ENCODE measurements at regions not wholly inside any gene's neighbourhood (a gene's known extent, or its start where the extent isn't known, plus 50 kb on each side); places are given as distances from the start of the nearest gene placed in this dataset.
"Not testable (repeated sequence)": the region's sequence is repeated elsewhere in the genome, so short reads cannot be mapped to it uniquely, and the experiment has no call there.

DNA sequence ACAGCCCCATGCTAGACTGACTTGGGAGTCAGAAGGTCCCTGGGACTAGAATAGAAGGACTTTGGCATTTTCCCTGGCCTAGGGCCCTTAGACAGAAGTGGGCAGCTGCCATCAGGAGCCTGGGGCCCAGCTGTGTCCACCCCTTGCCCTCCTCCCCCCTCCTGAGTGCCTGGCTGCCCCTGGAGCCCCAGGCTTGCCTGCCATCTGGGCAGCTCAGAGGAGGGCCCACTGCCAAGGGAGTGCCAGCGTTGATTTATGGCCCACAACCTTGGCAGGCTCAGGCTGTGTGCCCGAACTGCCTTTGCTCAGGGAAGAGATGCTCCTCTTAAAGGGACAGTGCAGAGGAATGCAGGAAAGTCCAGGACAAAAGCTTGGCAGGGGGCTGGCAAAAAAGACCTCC lies 439.1 kb downstream of the SPATA31A7 start:
- not testable (repeated sequence) for H3K9me3 ChIP-seq (ENCODE audit: insufficient read depth, low read depth, low read length); H3K36me3 ChIP-seq (ENCODE audit: insufficient read depth, low read length); H3K9ac ChIP-seq (ENCODE audit: low read depth, low read length); H3K4me3 ChIP-seq (ENCODE audit: low read length); H3K27me3 ChIP-seq (ENCODE audit: insufficient read depth, low read length); H3K27ac ChIP-seq (ENCODE audit: low read depth, low read length); H3K4me1 ChIP-seq (ENCODE audit: insufficient read depth, low read length)
- no CpG with 5 or more reads among the region's 2 CpGs for WGBS

DNA sequence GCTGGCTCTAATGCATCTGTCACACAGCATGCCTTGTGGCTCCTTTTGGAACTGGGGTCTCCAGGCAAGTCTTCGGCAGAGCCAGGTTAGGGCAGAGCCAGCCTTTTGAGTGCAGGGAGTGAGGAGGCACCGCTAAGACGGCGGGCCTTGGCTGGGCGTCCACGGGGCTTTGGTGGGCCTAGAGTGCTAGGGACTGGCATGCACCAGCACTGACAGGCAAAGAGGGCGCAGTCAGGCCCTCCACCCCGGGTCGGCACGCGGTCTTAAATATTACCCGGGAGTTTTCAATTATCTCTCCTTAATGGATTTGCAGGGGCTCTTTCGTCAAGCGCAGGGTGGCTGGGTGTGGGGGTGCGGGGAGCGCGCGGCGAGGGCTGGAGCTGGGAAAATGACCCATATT lies 444.4 kb downstream of the SPATA31A7 start:
- no peaks in the 10 kb centered on the region for H3K9me3 ChIP-seq (ENCODE audit: insufficient read depth, low read depth, low read length)
- no peak overlapping the region for H3K9ac ChIP-seq (ENCODE audit: low read depth, low read length)
- H3K36me3 ChIP-seq (ENCODE audit: insufficient read depth, low read length): no peaks in the 10 kb centered on the region
- no CpG with 5 or more reads among the region's 19 CpGs for WGBS
- H3K27me3 ChIP-seq (ENCODE audit: insufficient read depth, low read length): no peaks in the 10 kb centered on the region
- no peak overlapping the region for H3K27ac ChIP-seq (ENCODE audit: low read depth, low read length)
- no peaks in the 10 kb centered on the region for H3K4me1 ChIP-seq (ENCODE audit: insufficient read depth, low read length)
- H3K4me3 ChIP-seq (ENCODE audit: low read length): no peak overlapping the region

GRCh38 chr9:61664232-61664631 lies 474.4 kb downstream of the SPATA31A7 start:
- H3K27ac ChIP-seq (ENCODE audit: low read depth, low read length); H3K4me3 ChIP-seq (ENCODE audit: low read length); H3K4me1 ChIP-seq (ENCODE audit: insufficient read depth, low read length); H3K36me3 ChIP-seq (ENCODE audit: insufficient read depth, low read length); H3K9ac ChIP-seq (ENCODE audit: low read depth, low read length); H3K27me3 ChIP-seq (ENCODE audit: insufficient read depth, low read length): not testable (repeated sequence)
- H3K9me3 ChIP-seq (ENCODE audit: insufficient read depth, low read depth, low read length): peaks cover 31% of the 10 kb centered on the region; the same call in 1 of the 2 replicates
- WGBS: 82% methylated on average over 5 of the region's 6 CpGs

GRCh38 chr9:61665330-61665751 lies 475.5 kb downstream of the SPATA31A7 start:
- 89% methylated on average over 22 of the region's 22 CpGs for WGBS
- H3K27me3 ChIP-seq (ENCODE audit: insufficient read depth, low read length): no peaks in the 10 kb centered on the region
- peaks cover 40% of the 10 kb centered on the region for H3K9me3 ChIP-seq (ENCODE audit: insufficient read depth, low read depth, low read length)
- H3K4me1 ChIP-seq (ENCODE audit: insufficient read depth, low read length): no peaks in the 10 kb centered on the region
- no peaks in the 10 kb centered on the region for H3K36me3 ChIP-seq (ENCODE audit: insufficient read depth, low read length)
- no peak overlapping the region for H3K4me3 ChIP-seq (ENCODE audit: low read length)
- no peak overlapping the region for H3K9ac ChIP-seq (ENCODE audit: low read depth, low read length)
- H3K27ac ChIP-seq (ENCODE audit: low read depth, low read length): no peak overlapping the region

DNA sequence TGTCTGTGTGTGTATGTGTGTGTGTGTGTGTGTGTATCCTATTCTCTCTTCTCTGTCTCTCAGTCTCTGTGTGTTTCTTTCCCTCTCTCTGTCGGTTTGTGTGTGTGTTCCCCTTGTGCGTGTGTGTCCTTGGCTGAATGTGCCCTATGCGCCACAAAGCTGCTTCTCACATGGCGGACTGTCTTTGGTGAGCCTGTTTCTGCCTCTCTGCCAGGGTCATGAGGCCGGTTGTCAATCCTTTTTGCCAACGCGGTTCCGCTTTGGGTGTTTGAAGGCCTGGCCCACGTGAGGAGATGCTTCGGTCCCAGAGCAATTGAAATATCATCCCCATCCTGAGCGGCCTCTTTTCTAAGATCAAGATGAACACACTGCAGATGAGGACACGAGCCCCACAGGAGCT lies 476.0 kb downstream of the SPATA31A7 start:
- Histone ChIP-seq H3K4me3 (ENCODE audit: low read length) (no peak overlapping the region), H3K27ac (ENCODE audit: low read depth, low read length) (no peak overlapping the region), H3K9ac (ENCODE audit: low read depth, low read length) (no peak overlapping the region), H3K4me1 (ENCODE audit: insufficient read depth, low read length) (no peaks in the 10 kb centered on the region), H3K27me3 (ENCODE audit: insufficient read depth, low read length) (no peaks in the 10 kb centered on the region), H3K36me3 (ENCODE audit: insufficient read depth, low read length) (no peaks in the 10 kb centered on the region), H3K9me3 (ENCODE audit: insufficient read depth, low read depth, low read length) (peaks cover 44% of the 10 kb centered on the region)
- 87% methylated on average over 12 of the region's 12 CpGs for WGBS

- Histone ChIP-seq H3K9ac (ENCODE audit: low read depth, low read length) (no peak overlapping the region), H3K9me3 (ENCODE audit: insufficient read depth, low read depth, low read length) (peaks cover 47% of the 10 kb centered on the region), H3K36me3 (ENCODE audit: insufficient read depth, low read length) (no peaks in the 10 kb centered on the region), H3K4me1 (ENCODE audit: insufficient read depth, low read length) (no peaks in the 10 kb centered on the region), H3K4me3 (ENCODE audit: low read length) (no peak overlapping the region), H3K27me3 (ENCODE audit: insufficient read depth, low read length) (no peaks in the 10 kb centered on the region), H3K27ac (ENCODE audit: low read depth, low read length) (no peak overlapping the region)
- WGBS: 85% methylated on average over 15 of the region's 15 CpGs
These were observed 476.5 kb downstream of the SPATA31A7 start for GRCh38 chr9:61666310-61666709.

GRCh38 chr9:61666849-61667371 lies 477.1 kb downstream of the SPATA31A7 start:
- Histone ChIP-seq H3K4me3 (ENCODE audit: low read length) (no peak overlapping the region), H3K27ac (ENCODE audit: low read depth, low read length) (no peak overlapping the region), H3K9ac (ENCODE audit: low read depth, low read length) (no peak overlapping the region), H3K36me3 (ENCODE audit: insufficient read depth, low read length) (no peaks in the 10 kb centered on the region), H3K4me1 (ENCODE audit: insufficient read depth, low read length) (no peaks in the 10 kb centered on the region), H3K27me3 (ENCODE audit: insufficient read depth, low read length) (no peaks in the 10 kb centered on the region), H3K9me3 (ENCODE audit: insufficient read depth, low read depth, low read length) (peaks cover 51% of the 10 kb centered on the region)
- WGBS: 87% methylated on average over 26 of the region's 26 CpGs

- Histone ChIP-seq H3K27me3 (ENCODE audit: insufficient read depth, low read length) (no peaks in the 10 kb centered on the region), H3K9me3 (ENCODE audit: insufficient read depth, low read depth, low read length) (peaks cover 53% of the 10 kb centered on the region), H3K4me1 (ENCODE audit: insufficient read depth, low read length) (no peaks in the 10 kb centered on the region), H3K4me3 (ENCODE audit: low read length) (no peak overlapping the region), H3K27ac (ENCODE audit: low read depth, low read length) (no peak overlapping the region), H3K9ac (ENCODE audit: low read depth, low read length) (no peak overlapping the region), H3K36me3 (ENCODE audit: insufficient read depth, low read length) (no peaks in the 10 kb centered on the region)
- 95% methylated on average over 37 of the region's 37 CpGs for WGBS
These were observed 477.8 kb downstream of the SPATA31A7 start for GRCh38 chr9:61667559-61668121.

GRCh38 chr9:61668201-61668600 lies 478.4 kb downstream of the SPATA31A7 start:
- 85% methylated on average over 18 of the region's 18 CpGs for WGBS
- peaks cover 59% of the 10 kb centered on the region for H3K9me3 ChIP-seq (ENCODE audit: insufficient read depth, low read depth, low read length)
- H3K4me3 ChIP-seq (ENCODE audit: low read length): not testable (repeated sequence)

DNA sequence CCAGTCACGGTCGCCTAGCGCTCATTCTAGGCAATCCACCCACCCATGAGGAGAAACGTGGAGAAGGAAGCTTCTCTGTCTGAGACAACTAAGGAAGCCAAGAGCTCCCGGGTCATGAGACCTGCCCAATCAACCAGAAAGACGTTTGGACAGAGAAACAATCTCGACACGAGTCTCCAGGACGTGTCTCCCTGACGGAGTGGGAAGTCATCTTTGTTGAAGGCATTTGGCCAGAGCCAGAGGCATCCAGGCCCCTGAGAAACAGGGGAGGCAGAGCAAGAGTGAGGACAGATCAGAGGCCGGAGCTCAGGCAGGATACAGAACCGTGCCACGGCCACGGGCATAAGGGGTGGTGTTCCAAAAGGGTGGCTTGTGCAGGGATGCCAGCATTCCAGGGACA lies 479.0 kb downstream of the SPATA31A7 start:
- Histone ChIP-seq H3K4me3 (ENCODE audit: low read length) (no peak overlapping the region), H3K27me3 (ENCODE audit: insufficient read depth, low read length) (no peaks in the 10 kb centered on the region), H3K27ac (ENCODE audit: low read depth, low read length) (no peak overlapping the region), H3K9me3 (ENCODE audit: insufficient read depth, low read depth, low read length) (peaks cover 65% of the 10 kb centered on the region), H3K9ac (ENCODE audit: low read depth, low read length) (no peak overlapping the region), H3K4me1 (ENCODE audit: insufficient read depth, low read length) (no peaks in the 10 kb centered on the region), H3K36me3 (ENCODE audit: insufficient read depth, low read length) (no peaks in the 10 kb centered on the region)
- 87% methylated on average over 14 of the region's 14 CpGs for WGBS

More at GRCh38 chr9:61668201-61668600, 478.4 kb downstream of the SPATA31A7 start:
- H3K9ac ChIP-seq (ENCODE audit: low read depth, low read length); H3K36me3 ChIP-seq (ENCODE audit: insufficient read depth, low read length); H3K4me1 ChIP-seq (ENCODE audit: insufficient read depth, low read length); H3K27ac ChIP-seq (ENCODE audit: low read depth, low read length); H3K27me3 ChIP-seq (ENCODE audit: insufficient read depth, low read length): not testable (repeated sequence)

GRCh38 chr9:61669352-61669751 lies 479.5 kb downstream of the SPATA31A7 start:
- H3K27me3 ChIP-seq (ENCODE audit: insufficient read depth, low read length): no peaks in the 10 kb centered on the region
- H3K27ac ChIP-seq (ENCODE audit: low read depth, low read length): no peak overlapping the region
- H3K36me3 ChIP-seq (ENCODE audit: insufficient read depth, low read length): no peaks in the 10 kb centered on the region
- H3K4me3 ChIP-seq (ENCODE audit: low read length): no peak overlapping the region
- no peaks in the 10 kb centered on the region for H3K4me1 ChIP-seq (ENCODE audit: insufficient read depth, low read length)
- no peak overlapping the region for H3K9ac ChIP-seq (ENCODE audit: low read depth, low read length)
- WGBS: 87% methylated on average over 13 of the region's 16 CpGs
- H3K9me3 ChIP-seq (ENCODE audit: insufficient read depth, low read depth, low read length): peaks cover 70% of the 10 kb centered on the region

Data from HUES64 (cell line).